ENCODE measurements at regions not wholly inside any gene's neighbourhood (a gene's known extent, or its start where the extent isn't known, plus 50 kb on each side); places are given as distances from the start of the nearest gene placed in this dataset.
"Not testable (repeated sequence)": the region's sequence is repeated elsewhere in the genome, so short reads cannot be mapped to it uniquely, and the experiment has no call there.

- TF ChIP-seq CTCF (IDR thresholded peaks at IDR 0.05; ENCODE audit: low read depth, low read length): no peak
- no peak for TF ChIP-seq EZH2phosphoT487 (IDR thresholded peaks at IDR 0.05; ENCODE audit: low read depth)
- Histone ChIP-seq H3K4me1 (ENCODE audit: low read length) (no peaks in the 10 kb centered on the region), H3K4me3 (ENCODE audit: low read length) (no peak overlapping the region), H3K9me3 (ENCODE audit: insufficient read depth, low read length) (no peaks in the 10 kb centered on the region), H3K27me3 (ENCODE audit: low read depth, low read length) (no peaks in the 10 kb centered on the region), H3K79me2 (ENCODE audit: low read length) (no peaks in the 10 kb centered on the region), H3K9ac (ENCODE audit: low read length) (no peak overlapping the region), H4K20me1 (ENCODE audit: insufficient read depth, low read length) (no peaks in the 10 kb centered on the region), H3K4me2 (ENCODE audit: low read length) (no peak overlapping the region), H3K27ac (ENCODE audit: low read length) (no peak overlapping the region), H2AFZ (ENCODE audit: low read depth, low read length) (no peak overlapping the region), H3K36me3 (replicated peaks; ENCODE audit: low read depth, low read length) (no peaks in the 10 kb centered on the region)
Observed at GRCh38 chr10:64880546-64880945, 1359.3 kb downstream of the REEP3 start.

- Histone ChIP-seq H3K9me3 (ENCODE audit: insufficient read depth, low read length) (no peaks in the 10 kb centered on the region), H3K27ac (ENCODE audit: low read length) (no peak overlapping the region), H2AFZ (ENCODE audit: low read depth, low read length) (no peak overlapping the region), H3K4me3 (ENCODE audit: low read length) (no peak overlapping the region), H3K4me1 (ENCODE audit: low read length) (no peaks in the 10 kb centered on the region), H3K79me2 (ENCODE audit: low read length) (no peaks in the 10 kb centered on the region), H3K9ac (ENCODE audit: low read length) (no peak overlapping the region), H3K4me2 (ENCODE audit: low read length) (no peak overlapping the region), H4K20me1 (ENCODE audit: insufficient read depth, low read length) (no peaks in the 10 kb centered on the region), H3K27me3 (ENCODE audit: low read depth, low read length) (no peaks in the 10 kb centered on the region), H3K36me3 (replicated peaks; ENCODE audit: low read depth, low read length) (no peaks in the 10 kb centered on the region)
- TF ChIP-seq EZH2phosphoT487 (IDR thresholded peaks at IDR 0.05; ENCODE audit: low read depth) (no peak), CTCF (IDR thresholded peaks at IDR 0.05; ENCODE audit: low read depth, low read length) (no peak)
Observed at GRCh38 chr10:64881257-64881656, 1360.1 kb downstream of the REEP3 start.

- no peaks in the 10 kb centered on the region for H3K9me3 ChIP-seq (ENCODE audit: insufficient read depth, low read length)
- TF ChIP-seq CTCF (IDR thresholded peaks at IDR 0.05; ENCODE audit: low read depth, low read length) (no peak), EZH2phosphoT487 (IDR thresholded peaks at IDR 0.05; ENCODE audit: low read depth) (no peak)
- H2AFZ ChIP-seq (ENCODE audit: low read depth, low read length): no peak overlapping the region
- no peaks in the 10 kb centered on the region for H3K79me2 ChIP-seq (ENCODE audit: low read length)
- H3K27ac ChIP-seq (ENCODE audit: low read length): no peak overlapping the region
- no peak overlapping the region for H3K9ac ChIP-seq (ENCODE audit: low read length)
- H3K27me3 ChIP-seq (ENCODE audit: low read depth, low read length): no peaks in the 10 kb centered on the region
- H3K4me2 ChIP-seq (ENCODE audit: low read length): no peak overlapping the region
- H3K4me3 ChIP-seq (ENCODE audit: low read length): no peak overlapping the region
- H4K20me1 ChIP-seq (ENCODE audit: insufficient read depth, low read length): no peaks in the 10 kb centered on the region
- no peaks in the 10 kb centered on the region for H3K36me3 ChIP-seq (replicated peaks; ENCODE audit: low read depth, low read length)
- no peaks in the 10 kb centered on the region for H3K4me1 ChIP-seq (ENCODE audit: low read length)
Observed at GRCh38 chr10:64896582-64896981, 1375.4 kb downstream of the REEP3 start.

- not testable (repeated sequence) for H2AFZ ChIP-seq (ENCODE audit: low read depth, low read length); H3K9ac ChIP-seq (ENCODE audit: low read length)
Observed at GRCh38 chr10:64906311-64906710, 1385.1 kb downstream of the REEP3 start.

GRCh38 chr10:64924306-64924705 lies 1403.1 kb downstream of the REEP3 start:
- not testable (repeated sequence) for H2AFZ ChIP-seq (ENCODE audit: low read depth, low read length); H3K9me3 ChIP-seq (ENCODE audit: insufficient read depth, low read length); H3K4me3 ChIP-seq (ENCODE audit: low read length); H3K27me3 ChIP-seq (ENCODE audit: low read depth, low read length); H4K20me1 ChIP-seq (ENCODE audit: insufficient read depth, low read length); H3K27ac ChIP-seq (ENCODE audit: low read length); H3K9ac ChIP-seq (ENCODE audit: low read length); H3K79me2 ChIP-seq (ENCODE audit: low read length); H3K4me2 ChIP-seq (ENCODE audit: low read length); H3K36me3 ChIP-seq (replicated peaks; ENCODE audit: low read depth, low read length); H3K4me1 ChIP-seq (ENCODE audit: low read length)

More at GRCh38 chr10:64906311-64906710, 1385.1 kb downstream of the REEP3 start:
- not testable (repeated sequence) for H3K36me3 ChIP-seq (replicated peaks; ENCODE audit: low read depth, low read length); H3K79me2 ChIP-seq (ENCODE audit: low read length); H3K4me1 ChIP-seq (ENCODE audit: low read length); H3K9me3 ChIP-seq (ENCODE audit: insufficient read depth, low read length); H3K4me3 ChIP-seq (ENCODE audit: low read length); H3K27me3 ChIP-seq (ENCODE audit: low read depth, low read length); H3K4me2 ChIP-seq (ENCODE audit: low read length); H4K20me1 ChIP-seq (ENCODE audit: insufficient read depth, low read length); H3K27ac ChIP-seq (ENCODE audit: low read length)
